K562 (cell line): ENCODE measurements at regions not wholly inside any gene's neighbourhood (a gene's known extent, or its start where the extent isn't known, plus 50 kb on each side); places are given as distances from the start of the nearest gene placed in this dataset.

Source experiments
- ATAC-seq: fragments of 200-7000 bp; cut with Tn5 transposase; 3 replicates; pipeline ENCODE4 v1.9.1; 2020; ENCODE audit warnings: moderate library complexity
- BruUV-seq: library from RNA; stranded (reverse); fragments of 400-500 nt; replicated peaks from 2 replicates; lab custom pipeline; 2021; lab: Mats Ljungman, UMichigan
- CTCF ChIA-PET: fragments of 300-600 bp; formaldehyde crosslinking; extraction: SDS; loops from one replicate; lab custom pipeline; 2021; ENCODE audit warnings: low intra/inter-chr PET ratio; lab: Yijun Ruan, JAX
- POLR2A ChIA-PET: fragments of 300-600, 350-650 bp; sonication (Branson Sonifier 250); formaldehyde crosslinking; extraction: SDS; loops from one replicate; lab custom pipeline; 2021; ENCODE audit warnings: antibody characterized with exemption, inconsistent platforms; lab: Yijun Ruan, JAX
- DNase-seq, 4 experiments: peaks; one replicate each; pipeline versions ENCODE4 v3.0.0 to v3.0.0-alpha.2; 2011 to 2018; ENCODE audit warnings: low spot score in 3 of 4, mixed read lengths in 3 of 4; ENCODE audit errors: extremely low read depth in 1 of 4
- FAIRE-seq: peaks from 2 replicates; lab custom pipeline; 2011; peaks lifted over from hg19 to GRCh38; lab: Jason Lieb, UNC
- H2AFZ ChIP-seq: 2 replicates; pipeline ENCODE4 v1.6.0; 2011; ENCODE audit warnings: low read depth, low read length, control low read depth, inconsistent platforms
- H3K27ac ChIP-seq: fragments of 200-600 bp; 3 replicates; pipeline ENCODE4 v1.8.0; 2011; ENCODE audit warnings: low read depth, mild to moderate bottlenecking, control low read depth, inconsistent platforms, low read length, moderate library complexity, mixed read lengths; ENCODE audit errors: extremely low read depth
- H3K27me3 ChIP-seq, 2 experiments: fragments of 300-600 bp in 1 of 2; 2 replicates in 1 of 2; 3 replicates in 1 of 2; pipeline versions ENCODE4 v1.6.0 to v1.8.0; 2011; ENCODE audit warnings: inconsistent platforms in 2 of 2, low read length in 2 of 2, mild to moderate bottlenecking in 1 of 2, mixed read lengths in 1 of 2, moderate library complexity in 1 of 2; ENCODE audit not compliant: control insufficient read depth in 2 of 2, insufficient read depth in 2 of 2
- H3K36me3 ChIP-seq: fragments of 300-600 bp; 3 replicates; pipeline ENCODE4 v1.8.0; 2011; ENCODE audit warnings: mild to moderate bottlenecking, low read length, inconsistent platforms; ENCODE audit not compliant: control insufficient read depth, insufficient read depth
- H3K4me1 ChIP-seq, 2 experiments: fragments of 200-600 bp in 1 of 2; replicated peaks in 1 of 2; 2 replicates in 1 of 2; 3 replicates in 1 of 2; pipeline versions ENCODE4 v1.5.1 to v1.8.0; 2011; ENCODE audit warnings: inconsistent platforms in 2 of 2, low read length in 2 of 2, mild to moderate bottlenecking in 1 of 2, mixed read lengths in 1 of 2, moderate library complexity in 1 of 2; ENCODE audit not compliant: control insufficient read depth in 2 of 2, insufficient read depth in 2 of 2
- H3K4me2 ChIP-seq: 2 replicates; pipeline ENCODE4 v1.6.1; 2011; ENCODE audit warnings: low read length, control low read depth, inconsistent platforms, mixed read lengths; ENCODE audit not compliant: insufficient read depth
- H3K4me3 ChIP-seq: fragments of 200-600 bp; sonication (generic), shearing (Covaris generic); 2 replicates; pipeline ENCODE4 v1.5.1; 2016; ENCODE audit warnings: control low read depth, inconsistent platforms
- H3K79me2 ChIP-seq: fragments of 200-600 bp; 3 replicates; pipeline ENCODE4 v1.8.0; 2011; ENCODE audit warnings: low read length, inconsistent platforms; ENCODE audit not compliant: control insufficient read depth, insufficient read depth
- H3K9ac ChIP-seq, 2 experiments: 2 replicates each; pipeline versions ENCODE4 v1.6.0 to v1.6.1; 2011; ENCODE audit warnings: low read depth in 2 of 2, low read length in 2 of 2, control low read depth in 1 of 2, inconsistent platforms in 1 of 2, mild to moderate bottlenecking in 1 of 2, mixed read lengths in 1 of 2; ENCODE audit not compliant: insufficient read depth in 1 of 2
- H3K9me1 ChIP-seq: one replicate; pipeline ENCODE4 v1.6.0; 2011; ENCODE audit warnings: inconsistent platforms, mild to moderate bottlenecking, low read length, moderate library complexity; ENCODE audit not compliant: control insufficient read depth, insufficient read depth
- H3K9me3 ChIP-seq: replicated peaks from 2 replicates; pipeline ENCODE4 v1.5.1; 2011; ENCODE audit warnings: low read depth, low read length, inconsistent platforms; ENCODE audit not compliant: control insufficient read depth, insufficient read depth
- H4K20me1 ChIP-seq: replicated peaks from 2 replicates; pipeline ENCODE4 v1.6.1; 2011; ENCODE audit warnings: low read length, inconsistent platforms, mixed read lengths; ENCODE audit not compliant: control insufficient read depth, insufficient read depth
- C11orf30 ChIP-seq: fragments of 450-650 bp; IDR thresholded peaks from 2 replicates; pipeline ENCODE4 v1.6.1; 2016; ENCODE audit warnings: low read depth, mild to moderate bottlenecking
- KDM4B ChIP-seq, 2 experiments: fragments of 450-650 bp in 1 of 2; sonication (generic) in 1 of 2; IDR thresholded peaks; 2 replicates each; pipeline ENCODE4 v1.6.1; 2016 to 2017; ENCODE audit warnings: borderline replicate concordance in 2 of 2, antibody characterized with exemption in 1 of 2, low read depth in 1 of 2, mild to moderate bottlenecking in 1 of 2
- NR2C2 ChIP-seq, 2 experiments: fragments of 200-800 bp in 1 of 2; sonication (Bioruptor generic) in 1 of 2; sonication (generic) in 1 of 2; formaldehyde crosslinking in 1 of 2; IDR thresholded peaks; 2 replicates each; pipeline versions ENCODE4 v1.6.1 to v1.8.0; 2016 to 2022; ENCODE audit warnings: mild to moderate bottlenecking in 1 of 2, missing compliant biosample characterization in 1 of 2, missing genetic modification characterization in 1 of 2, missing genetic modification reagents in 1 of 2
- PHB2 ChIP-seq: fragments of 450-650 bp; IDR thresholded peaks from 2 replicates; pipeline ENCODE4 v1.6.1; 2017; ENCODE audit warnings: low read depth
- RHOXF2B ChIP-seq: fragments of 250-450 bp; sonication (Bioruptor Pico); conservative IDR thresholded peaks from 2 replicates; pipeline ENCODE4 v1.5.1; 2021
- SETDB1 ChIP-seq: IDR thresholded peaks from one replicate; pipeline ENCODE4 v1.6.1; 2012; ENCODE audit warnings: low read length, control low read depth, inconsistent platforms
- SLC30A9 ChIP-seq: fragments of 250-450 bp; sonication (Bioruptor Pico); IDR thresholded peaks from 2 replicates; pipeline ENCODE4 v1.8.0; 2022; ENCODE audit warnings: mild to moderate bottlenecking, moderate library complexity
- TSC22D4 ChIP-seq: fragments of 450-650 bp; IDR thresholded peaks from 2 replicates; pipeline ENCODE4 v1.6.1; 2016; ENCODE audit warnings: missing genetic modification characterization, missing biosample characterization, control low read depth
- ZNF124 ChIP-seq: sonication (generic); formaldehyde crosslinking; IDR thresholded peaks from 2 replicates; pipeline ENCODE4 v1.8.1; 2022; ENCODE audit warnings: missing genetic modification reagents
- ZNF140 ChIP-seq: fragments of 250-450 bp; sonication (Bioruptor Pico); IDR thresholded peaks from 2 replicates; pipeline ENCODE4 v1.8.0; 2021; ENCODE audit warnings: moderate library complexity, mild to moderate bottlenecking, inconsistent platforms
- WGBS: fragments of 100-300 bp; shearing (Covaris generic); methylation state at CpG from one replicate; pipeline ENCODE4 v1.1.6; 2016; ENCODE audit warnings: low coverage, mixed read lengths; ENCODE audit not compliant: insufficient coverage; ENCODE audit errors: missing lambda C conversion rate; 5-methylcytosine and 5-hydroxymethylcytosine counted together
- in situ Hi-C: fragments of 300-500 bp; cut with MboI; formaldehyde crosslinking; loops from 4 replicates; pipeline ENCODE4 v1.15.0; 2018; ENCODE audit warnings: inconsistent platforms, mixed read lengths
- intact Hi-C: fragments of 100-400 bp; cut with micrococcal nuclease; formaldehyde crosslinking; loops from 2 replicates; pipeline ENCODE4 v1.14.2; 2022
- TF ChIP-seq, protein P1 (sequence below), 2 experiments: fragments of 150-350 bp in 1 of 2; IDR thresholded peaks; 2 replicates each; pipeline ENCODE4 v1.6.1; 2012 to 2016; ENCODE audit warnings: low read depth in 2 of 2, low read length in 2 of 2, mild to moderate bottlenecking in 1 of 2, moderate library complexity in 1 of 2
- TF ChIP-seq, protein P2 (sequence below): fragments of 450-650 bp; IDR thresholded peaks from 2 replicates; pipeline ENCODE4 v1.6.1; 2016; ENCODE audit warnings: antibody characterized with exemption

DNA sequence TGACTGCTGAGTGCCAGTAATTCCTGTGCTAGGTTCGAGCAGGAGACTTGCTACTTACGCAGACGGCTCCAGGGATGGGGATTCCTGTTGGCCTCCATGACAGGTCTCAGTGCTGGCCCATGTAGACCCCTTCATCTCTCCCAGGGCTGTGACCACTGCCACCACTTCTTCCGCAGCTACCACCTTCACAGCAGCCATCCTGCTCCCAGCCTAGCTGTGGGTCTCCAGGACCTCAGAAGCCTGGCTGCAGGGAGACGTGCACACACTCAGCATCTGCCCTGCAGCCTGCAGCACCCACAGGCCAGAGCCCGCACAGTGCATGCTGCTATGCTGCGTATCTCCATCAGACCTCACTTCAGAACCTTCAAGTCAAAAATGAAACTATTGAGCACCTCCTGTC, 1503.9 kb downstream of the BRD1 start:
- Histone ChIP-seq H4K20me1 (peaks cover 4% of the 10 kb centered on the region; the same call in 1 of the 2 replicates), H2AFZ (no peak overlapping the region), H3K4me3 (no peak overlapping the region), H3K79me2 (no peaks in the 10 kb centered on the region), H3K9me3 (no peaks in the 10 kb centered on the region), H3K4me1 (peaks cover 0 to 5% of the 10 kb centered on the region in 2 experiments; a peak in 1 of 5 replicates), H3K36me3 (no peaks in the 10 kb centered on the region), H3K9ac (no peak overlapping the region), H3K27ac (no peak overlapping the region), H3K27me3 (no peaks in the 10 kb centered on the region), H3K9me1 (no peaks in the 10 kb centered on the region), H3K4me2 (no peak overlapping the region)
- no peak for TF ChIP-seq NR2C2 (CRISPR knock-in tag; IDR thresholded peaks at IDR 0.05)
- no peak for TF ChIP-seq NR2C2 (tag; IDR thresholded peaks at IDR 0.05)
- no peak for TF ChIP-seq ZNF140 (CRISPR knock-in tag)
- TF ChIP-seq TSC22D4 (tag), result no peak
- TF ChIP-seq, protein P1, sequence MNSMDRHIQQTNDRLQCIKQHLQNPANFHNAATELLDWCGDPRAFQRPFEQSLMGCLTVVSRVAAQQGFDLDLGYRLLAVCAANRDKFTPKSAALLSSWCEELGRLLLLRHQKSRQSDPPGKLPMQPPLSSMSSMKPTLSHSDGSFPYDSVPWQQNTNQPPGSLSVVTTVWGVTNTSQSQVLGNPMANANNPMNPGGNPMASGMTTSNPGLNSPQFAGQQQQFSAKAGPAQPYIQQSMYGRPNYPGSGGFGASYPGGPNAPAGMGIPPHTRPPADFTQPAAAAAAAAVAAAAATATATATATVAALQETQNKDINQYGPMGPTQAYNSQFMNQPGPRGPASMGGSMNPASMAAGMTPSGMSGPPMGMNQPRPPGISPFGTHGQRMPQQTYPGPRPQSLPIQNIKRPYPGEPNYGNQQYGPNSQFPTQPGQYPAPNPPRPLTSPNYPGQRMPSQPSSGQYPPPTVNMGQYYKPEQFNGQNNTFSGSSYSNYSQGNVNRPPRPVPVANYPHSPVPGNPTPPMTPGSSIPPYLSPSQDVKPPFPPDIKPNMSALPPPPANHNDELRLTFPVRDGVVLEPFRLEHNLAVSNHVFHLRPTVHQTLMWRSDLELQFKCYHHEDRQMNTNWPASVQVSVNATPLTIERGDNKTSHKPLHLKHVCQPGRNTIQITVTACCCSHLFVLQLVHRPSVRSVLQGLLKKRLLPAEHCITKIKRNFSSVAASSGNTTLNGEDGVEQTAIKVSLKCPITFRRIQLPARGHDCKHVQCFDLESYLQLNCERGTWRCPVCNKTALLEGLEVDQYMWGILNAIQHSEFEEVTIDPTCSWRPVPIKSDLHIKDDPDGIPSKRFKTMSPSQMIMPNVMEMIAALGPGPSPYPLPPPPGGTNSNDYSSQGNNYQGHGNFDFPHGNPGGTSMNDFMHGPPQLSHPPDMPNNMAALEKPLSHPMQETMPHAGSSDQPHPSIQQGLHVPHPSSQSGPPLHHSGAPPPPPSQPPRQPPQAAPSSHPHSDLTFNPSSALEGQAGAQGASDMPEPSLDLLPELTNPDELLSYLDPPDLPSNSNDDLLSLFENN (IDR thresholded peaks at IDR 0.05; ENCODE audit: low read depth in 2 of 2, low read length in 2 of 2), result no peak
- no peak for TF ChIP-seq KDM4B (IDR thresholded peaks at IDR 0.05; ENCODE audit: borderline replicate concordance in 2 of 2, low read depth in 1 of 2)
- TF ChIP-seq C11orf30, result no peak
- no peak for TF ChIP-seq SLC30A9 (CRISPR knock-in tag)
- TF ChIP-seq RHOXF2B (CRISPR knock-in tag), result no peak
- no peak for TF ChIP-seq PHB2
- TF ChIP-seq, protein P2, sequence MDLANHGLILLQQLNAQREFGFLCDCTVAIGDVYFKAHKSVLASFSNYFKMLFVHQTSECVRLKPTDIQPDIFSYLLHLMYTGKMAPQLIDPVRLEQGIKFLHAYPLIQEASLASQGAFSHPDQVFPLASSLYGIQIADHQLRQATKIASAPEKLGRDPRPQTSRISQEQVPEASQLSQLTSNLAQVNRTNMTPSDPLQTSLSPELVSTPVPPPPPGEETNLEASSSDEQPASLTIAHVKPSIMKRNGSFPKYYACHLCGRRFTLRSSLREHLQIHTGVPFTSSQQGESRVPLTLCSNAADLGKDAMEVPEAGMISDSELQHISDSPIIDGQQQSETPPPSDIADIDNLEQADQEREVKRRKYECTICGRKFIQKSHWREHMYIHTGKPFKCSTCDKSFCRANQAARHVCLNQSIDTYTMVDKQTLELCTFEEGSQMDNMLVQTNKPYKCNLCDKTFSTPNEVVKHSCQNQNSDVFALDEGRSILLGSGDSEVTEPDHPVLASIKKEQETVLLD, result no peak
- TF ChIP-seq ZNF124, result no peak
- TF ChIP-seq SETDB1, result no peak
- in situ Hi-C loops, result no loop called here
- intact Hi-C loops, result no loop called here
- ChIA-PET CTCF (no interaction called here), POLR2A (interaction anchor here (0.6 kb wide), 1 partner anchor 9 kb away, joined by 3 read pairs; no protein-coding TSS in a partner anchor)
- ATAC-seq, result no peak
- DNase-seq, result no peak
- no peak for FAIRE-seq
- WGBS, result 2% methylated on average over 6 of the region's 7 CpGs
- BruUV-seq, result no TSS peak
